ENCODE measurements at regions not wholly inside any gene's neighbourhood (a gene's known extent, or its start where the extent isn't known, plus 50 kb on each side); places are given as distances from the start of the nearest gene placed in this dataset.

GRCh38 chr5:84518370-84518769, 133.7 kb upstream of the EDIL3 start:
- no peak overlapping the region for H2AFZ ChIP-seq (ENCODE audit: low read depth, low read length, poor library complexity, severe bottlenecking)
- no peaks in the 10 kb centered on the region for H3K9me3 ChIP-seq (ENCODE audit: control insufficient read depth in 1 of 2, insufficient read depth in 1 of 2, low read depth in 1 of 2, low read length in 2 of 2)
- no peak overlapping the region for H3K4me3 ChIP-seq (replicated peaks in 1 of 2; ENCODE audit: low read depth in 1 of 2, low read length in 2 of 2)
- intact Hi-C loops (cut with micrococcal nuclease) = no loop called here
- no peak for ATAC-seq
- H4K20me1 ChIP-seq (ENCODE audit: insufficient read depth) = no peaks in the 10 kb centered on the region
- ChIA-PET POLR2A (no interaction called here), CTCF (no interaction called here), RAD21 (ENCODE audit: low non-redundant PET in 1 of 2, low total read pairs in 2 of 2, uncharacterized antibody in 2 of 2, unreplicated experiment in 2 of 2) (no interaction called here)
- H3K36me3 ChIP-seq (ENCODE audit: control insufficient read depth in 1 of 2, insufficient read depth in 2 of 2, low read length in 2 of 2) = no peaks in the 10 kb centered on the region
- no peaks in the 10 kb centered on the region for H3K27me3 ChIP-seq (ENCODE audit: insufficient read depth, low read length)
- BruUV-seq (replicated peaks) = no TSS peak
- no peak for DNase-seq (ENCODE audit: low read depth, low spot score)
- H3K27ac ChIP-seq (ENCODE audit: low read depth, low read length) = no peak overlapping the region
- no peak overlapping the region for H3K4me2 ChIP-seq (ENCODE audit: low read length)
- H3K4me1 ChIP-seq (ENCODE audit: control insufficient read depth in 1 of 2, insufficient read depth in 2 of 2, low read length in 2 of 2) = no peaks in the 10 kb centered on the region
- no peaks in the 10 kb centered on the region for H3K9me2 ChIP-seq (ENCODE audit: insufficient read depth)
- H3K79me2 ChIP-seq (ENCODE audit: insufficient read depth, low read length) = no peaks in the 10 kb centered on the region
- no peak overlapping the region for H3K9ac ChIP-seq (ENCODE audit: low read length)
- no peak for TF ChIP-seq ZNF274 (IDR thresholded peaks at IDR 0.05; ENCODE audit: low read depth, low read length)
- no peak for TF ChIP-seq JUND (IDR thresholded peaks at IDR 0.05)
- no peak for TF ChIP-seq SIN3A (IDR thresholded peaks at IDR 0.05; ENCODE audit: low read depth)

DNA sequence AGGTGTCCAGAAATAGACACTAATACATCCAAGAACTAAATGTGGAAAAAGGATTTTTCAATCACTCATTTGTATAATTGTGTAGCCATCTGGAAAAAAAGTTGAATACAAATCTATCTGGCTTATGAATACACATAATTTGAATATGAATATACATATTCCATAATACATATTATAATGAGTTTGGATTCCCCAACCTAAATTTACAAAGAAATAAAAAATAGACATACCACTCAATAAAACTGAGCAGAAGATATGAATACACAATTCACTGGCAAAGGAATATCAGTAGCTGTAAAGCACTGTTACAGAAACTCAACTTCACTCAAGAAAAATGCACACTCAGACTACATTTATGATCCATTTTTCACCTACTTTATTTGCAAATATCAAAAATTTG, 121.9 kb upstream of the EDIL3 start:
- ATAC-seq = no peak
- Histone ChIP-seq H2AFZ (ENCODE audit: low read depth, low read length, poor library complexity, severe bottlenecking) (peak overlapping the region; percentile 45), H3K4me2 (ENCODE audit: low read length) (no peak overlapping the region), H3K27me3 (ENCODE audit: insufficient read depth, low read length) (no peaks in the 10 kb centered on the region), H3K9me3 (ENCODE audit: control insufficient read depth in 1 of 2, insufficient read depth in 1 of 2, low read depth in 1 of 2, low read length in 2 of 2) (no peaks in the 10 kb centered on the region), H4K20me1 (ENCODE audit: insufficient read depth) (no peaks in the 10 kb centered on the region), H3K4me3 (replicated peaks in 1 of 2; ENCODE audit: low read depth in 1 of 2, low read length in 2 of 2) (no peak overlapping the region), H3K79me2 (ENCODE audit: insufficient read depth, low read length) (no peaks in the 10 kb centered on the region), H3K36me3 (ENCODE audit: control insufficient read depth in 1 of 2, insufficient read depth in 2 of 2, low read length in 2 of 2) (no peaks in the 10 kb centered on the region), H3K9me2 (ENCODE audit: insufficient read depth) (no peaks in the 10 kb centered on the region; the same call in 1 of the 2 replicates), H3K4me1 (ENCODE audit: control insufficient read depth in 1 of 2, insufficient read depth in 2 of 2, low read length in 2 of 2) (no peaks in the 10 kb centered on the region), H3K9ac (ENCODE audit: low read length) (no peak overlapping the region), H3K27ac (ENCODE audit: low read depth, low read length) (no peak overlapping the region)
- ChIA-PET CTCF (no interaction called here), RAD21 (ENCODE audit: low non-redundant PET in 1 of 2, low total read pairs in 2 of 2, uncharacterized antibody in 2 of 2, unreplicated experiment in 2 of 2) (no interaction called here), POLR2A (no interaction called here)
- intact Hi-C loops (cut with micrococcal nuclease) = no loop called here
- no peak for DNase-seq (ENCODE audit: low read depth, low spot score)
- BruUV-seq (replicated peaks) = no TSS peak
- no peak for TF ChIP-seq REST (IDR thresholded peaks at IDR 0.05; ENCODE audit: low read depth)
- TF ChIP-seq POLR2A (IDR thresholded peaks at IDR 0.05; ENCODE audit: borderline replicate concordance, extremely low read depth, insufficient read depth, insufficient read length) = no peak
- TF ChIP-seq ATF3 (IDR thresholded peaks at IDR 0.05) = no peak
- no peak for TF ChIP-seq CEBPB (IDR thresholded peaks at IDR 0.05; ENCODE audit: low read depth)
- no peak for TF ChIP-seq TCF7L2 (IDR thresholded peaks at IDR 0.05; ENCODE audit: borderline replicate concordance, extremely low read depth, insufficient read depth, insufficient read length)
- no peak for TF ChIP-seq FOSL1 (IDR thresholded peaks at IDR 0.05; ENCODE audit: low read depth)
- no peak for TF ChIP-seq SP1 (IDR thresholded peaks at IDR 0.05; ENCODE audit: low read depth)
- TF ChIP-seq, protein P1, sequence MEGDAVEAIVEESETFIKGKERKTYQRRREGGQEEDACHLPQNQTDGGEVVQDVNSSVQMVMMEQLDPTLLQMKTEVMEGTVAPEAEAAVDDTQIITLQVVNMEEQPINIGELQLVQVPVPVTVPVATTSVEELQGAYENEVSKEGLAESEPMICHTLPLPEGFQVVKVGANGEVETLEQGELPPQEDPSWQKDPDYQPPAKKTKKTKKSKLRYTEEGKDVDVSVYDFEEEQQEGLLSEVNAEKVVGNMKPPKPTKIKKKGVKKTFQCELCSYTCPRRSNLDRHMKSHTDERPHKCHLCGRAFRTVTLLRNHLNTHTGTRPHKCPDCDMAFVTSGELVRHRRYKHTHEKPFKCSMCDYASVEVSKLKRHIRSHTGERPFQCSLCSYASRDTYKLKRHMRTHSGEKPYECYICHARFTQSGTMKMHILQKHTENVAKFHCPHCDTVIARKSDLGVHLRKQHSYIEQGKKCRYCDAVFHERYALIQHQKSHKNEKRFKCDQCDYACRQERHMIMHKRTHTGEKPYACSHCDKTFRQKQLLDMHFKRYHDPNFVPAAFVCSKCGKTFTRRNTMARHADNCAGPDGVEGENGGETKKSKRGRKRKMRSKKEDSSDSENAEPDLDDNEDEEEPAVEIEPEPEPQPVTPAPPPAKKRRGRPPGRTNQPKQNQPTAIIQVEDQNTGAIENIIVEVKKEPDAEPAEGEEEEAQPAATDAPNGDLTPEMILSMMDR (IDR thresholded peaks at IDR 0.05 in 2 of 3, conservative IDR thresholded peaks at IDR 0.05 in 1 of 3; ENCODE audit: borderline replicate concordance in 1 of 3, insufficient read depth in 1 of 3, low read depth in 2 of 3, low read length in 2 of 3) = no peak
- TF ChIP-seq RAD21 (IDR thresholded peaks at IDR 0.05; ENCODE audit: low read depth) = no peak
- no peak for TF ChIP-seq POLR2AphosphoS5 (IDR thresholded peaks at IDR 0.05; ENCODE audit: low read depth, low read length)
- no peak for TF ChIP-seq ELF1 (IDR thresholded peaks at IDR 0.05; ENCODE audit: borderline replicate concordance, low read depth)

Measured in HCT116 (cell line).